Gastroesophageal sphincter (tissue), 3 donors: ENCODE measurements at regions not wholly inside any gene's neighbourhood (a gene's known extent, or its start where the extent isn't known, plus 50 kb on each side); places are given as distances from the start of the nearest gene placed in this dataset.

ENCODE experiments used
- CTCF ChIP-seq, 4 experiments: fragments of 200-600 bp in 2 of 4; fragments of 450-650 bp in 2 of 4; sonication (generic) in 1 of 4; IDR thresholded peaks; one replicate each; pipeline ENCODE4 v1.5.1; 2017 to 2019; ENCODE audit warnings: antibody characterized with exemption in 4 of 4, mild to moderate bottlenecking in 2 of 4, moderate library complexity in 2 of 4
- EP300 ChIP-seq: sonication (generic); formaldehyde crosslinking; IDR thresholded peaks from one replicate; pipeline ENCODE4 v1.6.1; 2017; ENCODE audit warnings: antibody characterized with exemption, mild to moderate bottlenecking
- POLR2A ChIP-seq, 2 donors: fragments of 450-650 bp; IDR thresholded peaks; one replicate each; pipeline ENCODE4 v1.6.1; 2017; ENCODE audit warnings: antibody characterized with exemption in 2 of 2, mild to moderate bottlenecking in 2 of 2, moderate library complexity in 1 of 2
- POLR2AphosphoS5 ChIP-seq: sonication (generic); formaldehyde crosslinking; IDR thresholded peaks from one replicate; pipeline ENCODE4 v1.6.1; 2017; ENCODE audit warnings: antibody characterized with exemption

GRCh38 chr2:56077359-56077915, 106.4 kb upstream of the CCDC85A start:
- TF ChIP-seq POLR2AphosphoS5 (no peak), POLR2A (IDR thresholded peaks at IDR 0.05) (no peak), EP300 (no peak), CTCF (IDR thresholded peaks at IDR 0.05) (no peak)
